Mesendoderm (in vitro differentiated cells): ENCODE measurements at regions not wholly inside any gene's neighbourhood (a gene's known extent, or its start where the extent isn't known, plus 50 kb on each side); places are given as distances from the start of the nearest gene placed in this dataset.
"Not testable (repeated sequence)": the region's sequence is repeated elsewhere in the genome, so short reads cannot be mapped to it uniquely, and the experiment has no call there.

Experiments
- DNase-seq: peaks from one replicate; pipeline ENCODE4 v3.0.0; 2013
- H2AK5ac ChIP-seq: 2 replicates; pipeline ENCODE4 v1.6.1; 2013; ENCODE audit warnings: low read length, inconsistent platforms
- H2BK120ac ChIP-seq: 2 replicates; pipeline ENCODE4 v1.6.1; 2013; ENCODE audit warnings: low read depth, mild to moderate bottlenecking, low read length, moderate library complexity, mixed read lengths
- H2BK15ac ChIP-seq: replicated peaks from 2 replicates; pipeline ENCODE4 v1.6.1; 2013; ENCODE audit warnings: low read depth, mild to moderate bottlenecking, moderate library complexity
- H2BK5ac ChIP-seq: 2 replicates; pipeline ENCODE4 v1.6.1; 2013; ENCODE audit warnings: low read length, inconsistent platforms
- H3K18ac ChIP-seq: 2 replicates; pipeline ENCODE4 v1.6.1; 2013; ENCODE audit warnings: mild to moderate bottlenecking, low read length, mixed read lengths
- H3K23ac ChIP-seq: one replicate; pipeline ENCODE4 v1.6.1; 2013; ENCODE audit warnings: low read length
- H3K27ac ChIP-seq: 2 replicates; pipeline ENCODE4 v1.5.1; 2013; ENCODE audit warnings: low read depth, mild to moderate bottlenecking, inconsistent platforms, low read length, moderate library complexity
- H3K27me3 ChIP-seq: 2 replicates; pipeline ENCODE4 v1.6.1; 2013; ENCODE audit warnings: low read length, control low read depth, mild to moderate bottlenecking, inconsistent platforms; ENCODE audit not compliant: insufficient read depth, poor library complexity
- H3K36me3 ChIP-seq: 2 replicates; pipeline ENCODE4 v1.6.1; 2013; ENCODE audit warnings: low read length, inconsistent platforms; ENCODE audit not compliant: control insufficient read depth, insufficient read depth
- H3K4ac ChIP-seq: one replicate; pipeline ENCODE4 v1.6.1; 2013; ENCODE audit warnings: low read depth, mild to moderate bottlenecking, low read length, moderate library complexity
- H3K4me1 ChIP-seq: 2 replicates; pipeline ENCODE4 v1.6.1; 2013; ENCODE audit warnings: low read depth, low read length, inconsistent platforms; ENCODE audit not compliant: control insufficient read depth
- H3K4me2 ChIP-seq: 2 replicates; pipeline ENCODE4 v1.6.1; 2013; ENCODE audit warnings: low read length
- H3K4me3 ChIP-seq: 2 replicates; pipeline ENCODE4 v1.5.1; 2013; ENCODE audit warnings: mild to moderate bottlenecking, low read length
- H3K56ac ChIP-seq: one replicate; pipeline ENCODE4 v1.6.1; 2013; ENCODE audit warnings: low read length
- H3K79me1 ChIP-seq: 2 replicates; pipeline ENCODE4 v1.6.1; 2013; ENCODE audit warnings: low read length, inconsistent platforms
- H3K79me2 ChIP-seq: 2 replicates; pipeline ENCODE4 v1.6.1; 2013; ENCODE audit warnings: mild to moderate bottlenecking, low read length; ENCODE audit not compliant: control insufficient read depth, insufficient read depth
- H3K9ac ChIP-seq: 2 replicates; pipeline ENCODE4 v1.6.1; 2013; ENCODE audit warnings: low read length, inconsistent platforms
- H4K5ac ChIP-seq: one replicate; pipeline ENCODE4 v1.6.1; 2013; ENCODE audit warnings: low read length
- H4K8ac ChIP-seq: one replicate; pipeline ENCODE4 v1.6.1; 2013; ENCODE audit warnings: low read depth, mild to moderate bottlenecking, control low read depth, low read length, moderate library complexity
- WGBS: extraction: QIAGEN DNeasy Blood & Tissue Kit; methylation state at CpG from one replicate; pipeline ENCODE4 v1.1.7; 2013; ENCODE audit warnings: low lambda C conversion rate, missing lambda C conversion rate; ENCODE audit not compliant: insufficient coverage; ENCODE audit errors: extremely low coverage; 5-methylcytosine and 5-hydroxymethylcytosine counted together

DNA sequence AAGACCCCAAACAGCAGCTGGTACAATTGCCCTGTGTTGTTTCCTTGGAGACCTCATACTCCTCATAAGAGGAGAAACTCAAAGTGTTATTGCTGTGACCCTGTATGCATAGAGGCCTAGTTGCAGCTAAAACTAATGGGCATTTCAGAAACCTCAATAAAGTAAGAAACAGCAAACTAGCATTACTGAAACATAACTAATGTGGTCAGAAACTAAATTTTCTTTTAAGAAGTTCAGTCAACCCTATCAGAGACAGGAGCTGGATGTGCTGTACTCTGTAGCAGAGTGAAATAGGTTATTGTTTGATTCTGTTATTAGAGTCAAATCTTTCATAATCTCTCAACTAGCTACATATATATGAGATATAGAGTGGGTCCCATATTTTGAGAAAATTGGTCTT is 257.5 kb upstream of the IRS4 start:
- Histone ChIP-seq H3K9ac (no peak overlapping the region), H3K4me3 (no peak overlapping the region), H4K5ac (no peak overlapping the region), H3K79me2 (no peaks in the 10 kb centered on the region), H3K27me3 (no peaks in the 10 kb centered on the region), H3K27ac (no peak overlapping the region), H4K8ac (no peak overlapping the region), H3K56ac (no peak overlapping the region), H2BK5ac (no peak overlapping the region), H2BK120ac (no peak overlapping the region), H3K79me1 (no peaks in the 10 kb centered on the region), H3K18ac (no peak overlapping the region), H3K36me3 (no peaks in the 10 kb centered on the region), H3K4me1 (no peaks in the 10 kb centered on the region), H2AK5ac (no peak overlapping the region), H3K23ac (no peak overlapping the region), H2BK15ac (no peak overlapping the region), H3K4ac (no peak overlapping the region), H3K4me2 (no peak overlapping the region)
- no peak for DNase-seq

DNA sequence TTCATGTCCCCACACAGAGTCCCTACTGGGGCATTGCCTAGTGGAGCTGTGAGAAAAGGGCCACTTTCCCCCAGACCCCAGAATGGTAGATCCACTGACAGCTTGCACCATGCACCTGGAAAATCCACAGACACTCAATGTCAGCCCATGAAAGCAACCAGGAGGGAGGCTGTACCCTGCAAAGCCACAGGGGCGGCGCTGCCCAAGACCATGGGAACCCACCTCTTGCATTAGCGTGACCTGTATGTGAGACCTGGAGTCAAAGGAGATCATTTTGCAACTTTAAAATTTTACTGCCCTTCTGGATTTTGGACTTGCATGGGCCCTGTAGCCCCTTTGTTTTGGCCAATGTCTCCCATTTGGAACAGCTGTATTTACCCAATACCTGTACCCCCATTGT is 236.5 kb upstream of the IRS4 start:
- not testable (repeated sequence) for H3K27ac ChIP-seq, H2AK5ac ChIP-seq, H3K4me1 ChIP-seq, H4K5ac ChIP-seq, H3K23ac ChIP-seq, H3K4ac ChIP-seq, H3K79me2 ChIP-seq, DNase-seq, H3K79me1 ChIP-seq, H3K18ac ChIP-seq, H3K9ac ChIP-seq, H3K4me2 ChIP-seq, H2BK5ac ChIP-seq, H3K56ac ChIP-seq, H3K36me3 ChIP-seq, H3K27me3 ChIP-seq, H2BK15ac ChIP-seq, H2BK120ac ChIP-seq, H3K4me3 ChIP-seq, H4K8ac ChIP-seq
- no CpG with 5 or more reads among the region's 3 CpGs for WGBS

DNA sequence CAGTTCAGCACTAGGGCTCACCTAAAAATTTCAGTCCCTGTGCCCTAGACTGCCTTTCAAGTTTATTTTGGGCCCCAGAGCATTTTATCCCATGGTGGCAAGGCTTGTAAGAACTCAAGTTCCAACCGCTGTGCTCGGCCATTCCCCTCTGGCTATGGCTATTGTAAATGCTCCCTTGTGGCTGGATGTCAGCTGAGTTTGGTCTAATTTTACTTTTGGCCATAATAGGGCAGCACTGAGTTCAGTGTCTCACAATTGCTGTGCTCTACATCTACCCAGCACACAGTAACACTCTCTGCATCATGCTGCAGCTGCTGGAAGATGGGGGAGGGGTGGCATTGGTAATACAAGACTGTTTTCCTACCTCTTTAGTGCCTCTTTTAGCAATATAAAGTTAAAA is 210.8 kb upstream of the IRS4 start:
- Histone ChIP-seq H2BK15ac (no peak overlapping the region), H3K4me3 (no peak overlapping the region), H2BK5ac (no peak overlapping the region), H3K56ac (no peak overlapping the region), H2AK5ac (no peak overlapping the region), H3K79me2 (no peaks in the 10 kb centered on the region), H3K27ac (no peak overlapping the region), H3K23ac (no peak overlapping the region), H2BK120ac (no peak overlapping the region), H4K8ac (no peak overlapping the region), H3K4ac (no peak overlapping the region), H3K36me3 (no peaks in the 10 kb centered on the region), H3K9ac (no peak overlapping the region), H3K27me3 (no peaks in the 10 kb centered on the region), H3K18ac (no peak overlapping the region), H4K5ac (no peak overlapping the region), H3K79me1 (no peaks in the 10 kb centered on the region), H3K4me2 (no peak overlapping the region), H3K4me1 (no peaks in the 10 kb centered on the region)
- peak; percentile 27 for DNase-seq
- no CpG with 5 or more reads among the region's 2 CpGs for WGBS

GRCh38 chrX:108946531-108946930 is 210.2 kb upstream of the IRS4 start:
- no CpG with 5 or more reads among the region's 4 CpGs for WGBS
- Histone ChIP-seq H3K4me1 (no peaks in the 10 kb centered on the region), H3K79me1 (no peaks in the 10 kb centered on the region), H3K23ac (no peak overlapping the region), H3K4ac (no peak overlapping the region), H3K4me3 (no peak overlapping the region), H4K8ac (no peak overlapping the region), H2AK5ac (no peak overlapping the region), H3K4me2 (no peak overlapping the region), H2BK5ac (no peak overlapping the region), H2BK15ac (no peak overlapping the region), H3K9ac (no peak overlapping the region), H3K56ac (no peak overlapping the region), H3K79me2 (no peaks in the 10 kb centered on the region), H4K5ac (no peak overlapping the region), H3K36me3 (no peaks in the 10 kb centered on the region), H3K18ac (no peak overlapping the region), H3K27me3 (no peaks in the 10 kb centered on the region), H2BK120ac (no peak overlapping the region), H3K27ac (no peak overlapping the region)
- DNase-seq, result no peak

- no peak overlapping the region for H2AK5ac ChIP-seq
- H3K56ac ChIP-seq, result no peak overlapping the region
- no peak overlapping the region for H2BK5ac ChIP-seq
- H3K4me3 ChIP-seq, result no peak overlapping the region
- no peaks in the 10 kb centered on the region for H3K79me2 ChIP-seq
- H3K23ac ChIP-seq, result no peak overlapping the region
- H4K8ac ChIP-seq, result no peak overlapping the region
- peak; percentile 26 for DNase-seq
- no peak overlapping the region for H3K9ac ChIP-seq
- H2BK120ac ChIP-seq, result no peak overlapping the region
- no peak overlapping the region for H3K4me2 ChIP-seq
- H4K5ac ChIP-seq, result no peak overlapping the region
- no peak overlapping the region for H2BK15ac ChIP-seq
- H3K27ac ChIP-seq, result no peak overlapping the region
- H3K79me1 ChIP-seq, result no peaks in the 10 kb centered on the region
- no peak overlapping the region for H3K18ac ChIP-seq
- H3K4me1 ChIP-seq, result no peaks in the 10 kb centered on the region
- H3K36me3 ChIP-seq, result no peaks in the 10 kb centered on the region
- H3K4ac ChIP-seq, result no peak overlapping the region
- no peaks in the 10 kb centered on the region for H3K27me3 ChIP-seq
- WGBS, result no CpG with 5 or more reads among the region's 3 CpGs
These were observed 209.6 kb upstream of the IRS4 start for GRCh38 chrX:108945883-108946523.

- Histone ChIP-seq H3K18ac (no peak overlapping the region), H3K4me2 (no peak overlapping the region), H4K8ac (no peak overlapping the region), H3K23ac (no peak overlapping the region), H2BK120ac (no peak overlapping the region), H2BK5ac (no peak overlapping the region), H3K27me3 (no peaks in the 10 kb centered on the region), H3K36me3 (no peaks in the 10 kb centered on the region), H3K4ac (no peak overlapping the region), H3K27ac (no peak overlapping the region), H3K56ac (no peak overlapping the region), H2AK5ac (no peak overlapping the region), H3K79me2 (no peaks in the 10 kb centered on the region), H3K9ac (no peak overlapping the region), H3K79me1 (no peaks in the 10 kb centered on the region), H3K4me1 (no peaks in the 10 kb centered on the region), H4K5ac (no peak overlapping the region), H2BK15ac (no peak overlapping the region), H3K4me3 (no peak overlapping the region)
- no peak for DNase-seq
These were observed 178.4 kb upstream of the IRS4 start for GRCh38 chrX:108914791-108915190.
